DND-41 (cell line): ENCODE measurements at regions not wholly inside any gene's neighbourhood (a gene's known extent, or its start where the extent isn't known, plus 50 kb on each side); places are given as distances from the start of the nearest gene placed in this dataset.

ENCODE experiments used
- ATAC-seq: fragments of 200-7000 bp; cut with Tn5 transposase; 3 replicates; pipeline ENCODE4 v1.9.1; 2021; ENCODE audit warnings: low read depth; ENCODE audit not compliant: insufficient read depth
- DNase-seq: peaks from one replicate; pipeline ENCODE4 v3.0.0-alpha.2; 2020
- H2AFZ ChIP-seq: 2 replicates; pipeline ENCODE4 v1.6.0; 2012; ENCODE audit warnings: low read depth, low read length
- H3K27ac ChIP-seq: 2 replicates; pipeline ENCODE4 v1.5.1; 2012; ENCODE audit warnings: low read length, inconsistent platforms
- H3K27me3 ChIP-seq: fragments of 200-600 bp; sonication (generic); 2 replicates; pipeline ENCODE4 v1.6.0; 2012; ENCODE audit warnings: low read length, mild to moderate bottlenecking, inconsistent platforms; ENCODE audit not compliant: insufficient read depth, poor library complexity
- H3K36me3 ChIP-seq: 2 replicates; pipeline ENCODE4 v1.5.1; 2012; ENCODE audit warnings: low read length, inconsistent platforms; ENCODE audit not compliant: insufficient read depth
- H3K4me1 ChIP-seq: 2 replicates; pipeline ENCODE4 v1.5.1; 2012; ENCODE audit warnings: mild to moderate bottlenecking, low read length; ENCODE audit not compliant: insufficient read depth
- H3K4me2 ChIP-seq: 2 replicates; pipeline ENCODE4 v1.6.0; 2012; ENCODE audit warnings: mild to moderate bottlenecking, moderate library complexity, low read length, inconsistent platforms; ENCODE audit not compliant: insufficient read depth
- H3K4me3 ChIP-seq, 2 experiments: fragments of 200-600 bp in 1 of 2; shearing (Covaris generic) in 1 of 2; 2 replicates each; pipeline ENCODE4 v1.5.1; 2012 to 2016; ENCODE audit warnings: inconsistent platforms in 2 of 2, low read length in 2 of 2, mild to moderate bottlenecking in 2 of 2, low read depth in 1 of 2, moderate library complexity in 1 of 2
- H3K79me2 ChIP-seq: 2 replicates; pipeline ENCODE4 v1.6.0; 2012; ENCODE audit warnings: low read length, inconsistent platforms; ENCODE audit not compliant: insufficient read depth
- H3K9ac ChIP-seq: 2 replicates; pipeline ENCODE4 v1.6.0; 2012; ENCODE audit warnings: low read depth, mild to moderate bottlenecking, inconsistent platforms, low read length, moderate library complexity
- H3K9me3 ChIP-seq: 2 replicates; pipeline ENCODE4 v1.5.1; 2012; ENCODE audit warnings: low read length, moderate library complexity, mild to moderate bottlenecking, inconsistent platforms; ENCODE audit not compliant: insufficient read depth, severe bottlenecking
- H4K20me1 ChIP-seq: 2 replicates; pipeline ENCODE4 v1.6.0; 2012; ENCODE audit warnings: low read length; ENCODE audit not compliant: insufficient read depth
- EZH2 ChIP-seq: IDR thresholded peaks from 3 replicates; pipeline ENCODE4 v1.6.1; 2012; ENCODE audit warnings: borderline replicate concordance, low read depth, mild to moderate bottlenecking, moderate library complexity, low read length, inconsistent platforms; ENCODE audit not compliant: severe bottlenecking
- TF ChIP-seq, protein P1 (sequence below): IDR thresholded peaks from 2 replicates; pipeline ENCODE4 v1.5.1; 2012; ENCODE audit warnings: borderline replicate concordance, low read length, moderate library complexity, mild to moderate bottlenecking; ENCODE audit not compliant: poor library complexity, severe bottlenecking; ENCODE audit errors: extremely low read depth

DNA sequence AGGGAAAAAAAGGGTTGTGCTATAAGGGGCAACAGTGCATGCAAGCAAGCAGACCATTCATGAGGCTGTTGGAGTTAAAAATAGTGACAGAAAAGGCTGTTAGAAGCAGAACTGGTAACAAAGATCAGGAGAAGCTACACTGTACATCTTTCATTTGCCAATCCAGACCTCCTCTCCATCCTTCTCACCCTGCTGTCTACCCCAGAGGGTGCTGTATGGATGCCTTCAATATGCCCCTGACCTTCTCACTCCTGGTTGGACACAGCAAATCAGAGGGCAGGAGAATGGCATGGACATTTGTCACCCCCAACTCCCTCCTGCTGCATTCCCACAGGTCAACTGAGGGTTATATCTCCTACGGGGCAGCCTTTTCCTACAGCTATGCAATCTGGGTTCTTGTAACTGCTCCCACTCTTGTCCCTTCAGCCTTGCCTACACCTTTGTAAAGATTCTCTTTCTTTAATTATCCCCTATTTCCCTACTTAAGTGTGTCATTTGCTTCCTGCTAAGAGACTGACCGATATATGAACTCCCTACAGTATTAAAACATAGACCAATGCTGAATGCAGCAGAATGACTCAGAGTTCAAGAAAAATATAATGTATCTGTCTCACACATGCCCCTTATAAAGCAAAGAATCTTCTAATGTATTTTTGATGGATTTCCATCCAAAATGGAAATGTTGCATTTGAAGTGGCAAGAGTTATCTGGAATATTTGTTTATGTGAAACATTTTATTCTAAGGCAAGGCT, 169.2 kb upstream of the NCKAP5 start:
- H3K27me3 ChIP-seq = peaks cover 7% of the 10 kb centered on the region
- H3K9ac ChIP-seq = no peak overlapping the region
- H2AFZ ChIP-seq = no peak overlapping the region
- no peaks in the 10 kb centered on the region for H3K36me3 ChIP-seq
- H3K4me3 ChIP-seq = no peak overlapping the region
- DNase-seq = no peak
- H4K20me1 ChIP-seq = no peaks in the 10 kb centered on the region
- no peak overlapping the region for H3K4me2 ChIP-seq
- H3K27ac ChIP-seq = no peak overlapping the region
- TF ChIP-seq, protein P1, sequence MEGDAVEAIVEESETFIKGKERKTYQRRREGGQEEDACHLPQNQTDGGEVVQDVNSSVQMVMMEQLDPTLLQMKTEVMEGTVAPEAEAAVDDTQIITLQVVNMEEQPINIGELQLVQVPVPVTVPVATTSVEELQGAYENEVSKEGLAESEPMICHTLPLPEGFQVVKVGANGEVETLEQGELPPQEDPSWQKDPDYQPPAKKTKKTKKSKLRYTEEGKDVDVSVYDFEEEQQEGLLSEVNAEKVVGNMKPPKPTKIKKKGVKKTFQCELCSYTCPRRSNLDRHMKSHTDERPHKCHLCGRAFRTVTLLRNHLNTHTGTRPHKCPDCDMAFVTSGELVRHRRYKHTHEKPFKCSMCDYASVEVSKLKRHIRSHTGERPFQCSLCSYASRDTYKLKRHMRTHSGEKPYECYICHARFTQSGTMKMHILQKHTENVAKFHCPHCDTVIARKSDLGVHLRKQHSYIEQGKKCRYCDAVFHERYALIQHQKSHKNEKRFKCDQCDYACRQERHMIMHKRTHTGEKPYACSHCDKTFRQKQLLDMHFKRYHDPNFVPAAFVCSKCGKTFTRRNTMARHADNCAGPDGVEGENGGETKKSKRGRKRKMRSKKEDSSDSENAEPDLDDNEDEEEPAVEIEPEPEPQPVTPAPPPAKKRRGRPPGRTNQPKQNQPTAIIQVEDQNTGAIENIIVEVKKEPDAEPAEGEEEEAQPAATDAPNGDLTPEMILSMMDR = no peak
- no peak for TF ChIP-seq EZH2
- no peaks in the 10 kb centered on the region for H3K9me3 ChIP-seq
- no peaks in the 10 kb centered on the region for H3K79me2 ChIP-seq
- ATAC-seq = no peak
- H3K4me1 ChIP-seq = no peaks in the 10 kb centered on the region

- Histone ChIP-seq H2AFZ (no peak overlapping the region), H3K27ac (no peak overlapping the region), H3K4me2 (no peak overlapping the region), H4K20me1 (no peaks in the 10 kb centered on the region), H3K79me2 (no peaks in the 10 kb centered on the region), H3K4me1 (no peaks in the 10 kb centered on the region), H3K27me3 (peaks cover 7% of the 10 kb centered on the region), H3K4me3 (no peak overlapping the region), H3K36me3 (no peaks in the 10 kb centered on the region), H3K9me3 (no peaks in the 10 kb centered on the region), H3K9ac (no peak overlapping the region)
- ATAC-seq = no peak
- TF ChIP-seq EZH2 = no peak
- TF ChIP-seq, protein P1 = no peak
- DNase-seq = no peak
Measured at GRCh38 chr2:133739039-133739438, 170.8 kb upstream of the NCKAP5 start.

- Histone ChIP-seq H3K27ac (no peak overlapping the region), H3K36me3 (no peaks in the 10 kb centered on the region), H3K4me3 (no peak overlapping the region), H2AFZ (no peak overlapping the region), H3K79me2 (no peaks in the 10 kb centered on the region), H4K20me1 (no peaks in the 10 kb centered on the region), H3K4me2 (no peak overlapping the region), H3K9me3 (no peaks in the 10 kb centered on the region), H3K9ac (no peak overlapping the region), H3K4me1 (no peaks in the 10 kb centered on the region), H3K27me3 (peaks cover 7% of the 10 kb centered on the region)
- TF ChIP-seq, protein P1 = no peak
- TF ChIP-seq EZH2 = no peak
- no peak for DNase-seq
- ATAC-seq = no peak
Measured at GRCh38 chr2:133740500-133740899, 172.2 kb upstream of the NCKAP5 start.
